Smooth muscle cell (in vitro differentiated cells): ENCODE measurements at regions not wholly inside any gene's neighbourhood (a gene's known extent, or its start where the extent isn't known, plus 50 kb on each side); places are given as distances from the start of the nearest gene placed in this dataset.

ENCODE experiments used
- DNase-seq: peaks from one replicate; lab custom pipeline; 2025; ENCODE audit not compliant: unreplicated experiment; lab: John Stamatoyannopoulos, UW
- H2AFZ ChIP-seq: fragments of 200-600 bp; sonication (generic); 2 replicates; pipeline ENCODE4 v1.6.0; 2016; ENCODE audit warnings: antibody characterized with exemption, low read depth, mild to moderate bottlenecking
- H3F3A ChIP-seq: fragments of 200-600 bp; sonication (generic); 2 replicates; pipeline ENCODE4 v1.6.0; 2017; ENCODE audit warnings: antibody characterized with exemption, low read depth
- H3K27ac ChIP-seq: fragments of 200-600 bp; sonication (generic); 2 replicates; pipeline ENCODE4 v1.5.1; 2016; ENCODE audit warnings: low read depth, mild to moderate bottlenecking
- H3K27me3 ChIP-seq: fragments of 200-600 bp; sonication (generic); 2 replicates; pipeline ENCODE4 v1.6.1; 2016; ENCODE audit warnings: low read depth, mild to moderate bottlenecking
- H3K36me3 ChIP-seq: fragments of 200-600 bp; sonication (generic); 2 replicates; pipeline ENCODE4 v1.5.1; 2016; ENCODE audit warnings: low read depth
- H3K4me1 ChIP-seq: fragments of 200-600 bp; sonication (generic); 2 replicates; pipeline ENCODE4 v1.5.1; 2016; ENCODE audit warnings: low read depth
- H3K4me2 ChIP-seq: fragments of 200-600 bp; sonication (generic); 2 replicates; pipeline ENCODE4 v1.6.0; 2016; ENCODE audit warnings: mild to moderate bottlenecking
- H3K4me3 ChIP-seq: fragments of 200-600 bp; sonication (generic); 2 replicates; pipeline ENCODE4 v1.5.1; 2016; ENCODE audit warnings: mild to moderate bottlenecking
- H3K79me2 ChIP-seq: fragments of 200-600 bp; sonication (generic); 2 replicates; pipeline ENCODE4 v1.6.0; 2016; ENCODE audit warnings: low read depth, mild to moderate bottlenecking
- H3K9ac ChIP-seq: fragments of 200-600 bp; sonication (generic); 2 replicates; pipeline ENCODE4 v1.6.0; 2016; ENCODE audit warnings: low read depth
- H3K9me3 ChIP-seq: fragments of 200-600 bp; sonication (generic); replicated peaks from 2 replicates; pipeline ENCODE4 v1.5.1; 2016; ENCODE audit warnings: low read depth
- H4K20me1 ChIP-seq: fragments of 200-600 bp; sonication (generic); 2 replicates; pipeline ENCODE4 v1.6.0; 2016; ENCODE audit warnings: low read depth
- WGBS: methylation state at CpG from one replicate; pipeline ENCODE4 v1.1.7; 2016; ENCODE audit warnings: low lambda C conversion rate; 5-methylcytosine and 5-hydroxymethylcytosine counted together
- TF ChIP-seq, protein P1 (sequence below): fragments of 200-600 bp; sonication (generic); IDR thresholded peaks from 2 replicates; pipeline ENCODE4 v1.5.1; 2017; ENCODE audit warnings: borderline replicate concordance, mild to moderate bottlenecking, antibody characterized with exemption; ENCODE audit not compliant: insufficient read depth, poor library complexity, severe bottlenecking

DNA sequence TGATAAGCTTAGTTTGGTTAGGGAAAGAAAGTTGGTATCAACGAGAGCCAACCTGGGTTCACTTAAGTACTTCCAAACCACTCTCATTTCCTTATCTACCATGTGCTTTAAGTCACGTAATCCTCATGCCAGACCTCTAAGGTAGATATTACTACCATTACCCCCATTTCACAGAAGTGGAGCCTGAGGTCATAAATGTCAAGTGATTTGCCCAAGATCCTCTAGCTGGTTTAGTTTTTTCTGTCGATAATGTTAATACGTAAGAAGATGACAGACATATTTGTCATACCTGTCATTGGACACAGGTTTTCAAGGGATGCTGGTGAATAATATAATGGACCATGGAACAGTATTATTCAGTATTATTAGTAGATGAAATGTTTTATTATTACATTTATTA lies 197.4 kb upstream of the MKLN1 start:
- DNase-seq = no peak
- TF ChIP-seq, protein P1, sequence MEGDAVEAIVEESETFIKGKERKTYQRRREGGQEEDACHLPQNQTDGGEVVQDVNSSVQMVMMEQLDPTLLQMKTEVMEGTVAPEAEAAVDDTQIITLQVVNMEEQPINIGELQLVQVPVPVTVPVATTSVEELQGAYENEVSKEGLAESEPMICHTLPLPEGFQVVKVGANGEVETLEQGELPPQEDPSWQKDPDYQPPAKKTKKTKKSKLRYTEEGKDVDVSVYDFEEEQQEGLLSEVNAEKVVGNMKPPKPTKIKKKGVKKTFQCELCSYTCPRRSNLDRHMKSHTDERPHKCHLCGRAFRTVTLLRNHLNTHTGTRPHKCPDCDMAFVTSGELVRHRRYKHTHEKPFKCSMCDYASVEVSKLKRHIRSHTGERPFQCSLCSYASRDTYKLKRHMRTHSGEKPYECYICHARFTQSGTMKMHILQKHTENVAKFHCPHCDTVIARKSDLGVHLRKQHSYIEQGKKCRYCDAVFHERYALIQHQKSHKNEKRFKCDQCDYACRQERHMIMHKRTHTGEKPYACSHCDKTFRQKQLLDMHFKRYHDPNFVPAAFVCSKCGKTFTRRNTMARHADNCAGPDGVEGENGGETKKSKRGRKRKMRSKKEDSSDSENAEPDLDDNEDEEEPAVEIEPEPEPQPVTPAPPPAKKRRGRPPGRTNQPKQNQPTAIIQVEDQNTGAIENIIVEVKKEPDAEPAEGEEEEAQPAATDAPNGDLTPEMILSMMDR = no peak
- no peak overlapping the region for H3K9ac ChIP-seq
- WGBS = 81% methylated on average over 4 of the region's 4 CpGs
- H3K27ac ChIP-seq = no peak overlapping the region
- no peaks in the 10 kb centered on the region for H4K20me1 ChIP-seq
- no peaks in the 10 kb centered on the region for H3K79me2 ChIP-seq
- H3K9me3 ChIP-seq = no peaks in the 10 kb centered on the region
- no peak overlapping the region for H3K4me3 ChIP-seq
- H3K36me3 ChIP-seq = no peaks in the 10 kb centered on the region
- H3F3A ChIP-seq = no peaks in the 10 kb centered on the region
- H2AFZ ChIP-seq = no peak overlapping the region
- H3K4me2 ChIP-seq = no peak overlapping the region
- H3K4me1 ChIP-seq = no peaks in the 10 kb centered on the region
- no peaks in the 10 kb centered on the region for H3K27me3 ChIP-seq

DNA sequence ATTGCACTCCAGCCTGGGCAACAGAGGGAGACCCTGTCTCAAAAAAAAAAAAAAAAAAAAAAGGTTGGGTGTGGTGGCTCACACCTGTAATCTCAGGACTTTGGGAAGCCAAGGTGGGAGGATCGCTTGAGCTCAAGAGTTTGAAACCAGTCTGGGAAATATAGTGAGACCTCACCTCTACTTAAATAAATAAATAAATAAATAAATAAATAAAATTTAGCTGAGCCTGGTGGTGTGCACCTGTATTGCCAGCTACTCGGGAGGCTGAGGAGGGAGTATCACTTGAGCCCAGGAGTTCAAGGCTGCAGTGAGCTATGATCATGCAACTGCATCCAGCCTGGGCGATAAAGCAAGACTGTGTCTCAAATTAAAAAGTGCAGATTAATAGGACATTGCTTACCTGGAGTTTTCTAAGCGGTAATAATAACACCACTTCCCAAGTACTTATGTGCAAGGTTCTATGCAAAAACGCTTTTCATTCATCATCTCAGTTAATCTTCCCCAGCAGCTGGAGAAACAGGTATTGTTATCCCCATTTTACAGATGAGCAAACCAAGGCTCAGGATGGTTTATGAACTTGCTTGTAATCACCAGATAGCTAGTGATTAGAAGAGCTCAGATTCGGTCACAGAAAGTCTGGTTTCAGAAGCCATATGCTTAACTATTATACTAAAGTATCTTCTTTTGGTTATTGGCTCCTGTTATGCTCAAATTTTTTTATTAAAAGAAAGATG lies 196.5 kb upstream of the MKLN1 start:
- Histone ChIP-seq H3K4me3 (no peak overlapping the region), H3F3A (no peaks in the 10 kb centered on the region), H3K27me3 (no peaks in the 10 kb centered on the region), H3K9me3 (no peaks in the 10 kb centered on the region), H3K4me1 (no peaks in the 10 kb centered on the region), H3K4me2 (no peak overlapping the region), H3K79me2 (no peaks in the 10 kb centered on the region), H4K20me1 (no peaks in the 10 kb centered on the region), H3K36me3 (no peaks in the 10 kb centered on the region), H3K9ac (no peak overlapping the region), H2AFZ (no peak overlapping the region), H3K27ac (no peak overlapping the region)
- TF ChIP-seq, protein P1 = no peak
- 91% methylated on average over 6 of the region's 6 CpGs for WGBS
- no peak for DNase-seq

DNA sequence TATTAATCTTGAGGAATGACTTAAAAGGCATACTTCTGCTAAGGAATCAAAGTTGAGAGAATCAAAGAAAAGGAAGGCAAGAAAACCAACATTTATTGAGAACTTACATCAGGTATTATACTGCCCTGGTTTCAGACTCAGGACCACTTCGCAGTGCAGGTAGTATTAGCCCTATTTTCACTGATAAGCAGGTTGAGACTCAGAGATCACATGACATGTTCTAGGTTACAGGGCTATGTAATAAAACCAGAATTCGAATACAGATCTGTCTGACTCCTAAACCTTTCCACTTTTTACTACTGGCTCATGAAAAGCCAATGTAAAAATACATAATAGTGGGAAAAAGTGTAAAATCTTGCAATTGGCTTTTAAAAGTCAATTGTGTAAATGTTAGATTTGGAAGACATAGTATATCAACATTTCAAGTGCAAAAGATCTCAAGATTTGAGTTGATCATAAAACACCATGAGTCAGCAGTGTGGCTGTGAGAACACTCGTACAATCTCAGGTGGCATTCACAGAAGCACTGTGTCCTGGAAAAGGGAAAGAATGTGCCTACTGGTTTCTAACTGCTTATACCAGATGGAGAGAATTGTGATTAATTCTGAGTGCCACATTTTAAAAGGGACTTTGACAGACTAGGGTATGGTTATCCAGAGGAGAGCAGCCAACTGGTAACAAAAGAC lies 195.8 kb upstream of the MKLN1 start:
- Histone ChIP-seq H3F3A (no peaks in the 10 kb centered on the region), H3K9ac (no peak overlapping the region), H3K27me3 (no peaks in the 10 kb centered on the region), H3K4me2 (no peak overlapping the region), H3K36me3 (no peaks in the 10 kb centered on the region), H4K20me1 (no peaks in the 10 kb centered on the region), H3K4me3 (no peak overlapping the region), H2AFZ (no peak overlapping the region), H3K79me2 (no peaks in the 10 kb centered on the region), H3K27ac (no peak overlapping the region), H3K9me3 (no peaks in the 10 kb centered on the region), H3K4me1 (no peaks in the 10 kb centered on the region)
- DNase-seq = no peak
- 86% methylated on average over 3 of the region's 3 CpGs for WGBS
- TF ChIP-seq, protein P1 = no peak

DNA sequence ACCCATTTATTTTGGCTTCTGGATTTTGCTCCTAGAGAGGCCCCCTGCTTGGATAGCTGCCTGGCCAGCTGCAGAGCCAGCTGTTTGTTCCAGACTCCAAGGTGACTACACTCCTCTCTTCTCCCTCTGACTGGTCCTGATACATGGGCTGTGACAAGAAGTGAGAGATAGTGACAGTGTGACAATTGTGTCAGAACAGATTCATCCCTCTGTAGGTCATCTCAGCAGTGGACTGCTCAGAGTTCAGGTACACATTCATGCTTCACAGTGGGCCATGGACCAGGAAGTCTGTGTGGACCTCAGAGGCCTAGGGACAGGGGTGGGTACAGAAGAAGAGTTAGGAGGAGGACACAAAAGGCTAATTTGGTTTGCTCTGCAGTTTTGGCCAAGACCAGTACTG lies 188.2 kb upstream of the MKLN1 start:
- no peak overlapping the region for H2AFZ ChIP-seq
- H3F3A ChIP-seq = no peaks in the 10 kb centered on the region
- TF ChIP-seq, protein P1 = no peak
- no peak for DNase-seq
- H3K4me2 ChIP-seq = no peak overlapping the region
- H3K4me3 ChIP-seq = no peak overlapping the region
- no peaks in the 10 kb centered on the region for H3K27me3 ChIP-seq
- no peaks in the 10 kb centered on the region for H3K4me1 ChIP-seq
- no peaks in the 10 kb centered on the region for H3K79me2 ChIP-seq
- no peak overlapping the region for H3K9ac ChIP-seq
- no peak overlapping the region for H3K27ac ChIP-seq
- no peaks in the 10 kb centered on the region for H3K36me3 ChIP-seq
- no peaks in the 10 kb centered on the region for H4K20me1 ChIP-seq
- no peaks in the 10 kb centered on the region for H3K9me3 ChIP-seq
